ENCODE measurements at regions not wholly inside any gene's neighbourhood (a gene's known extent, or its start where the extent isn't known, plus 50 kb on each side); places are given as distances from the start of the nearest gene placed in this dataset.

DNA sequence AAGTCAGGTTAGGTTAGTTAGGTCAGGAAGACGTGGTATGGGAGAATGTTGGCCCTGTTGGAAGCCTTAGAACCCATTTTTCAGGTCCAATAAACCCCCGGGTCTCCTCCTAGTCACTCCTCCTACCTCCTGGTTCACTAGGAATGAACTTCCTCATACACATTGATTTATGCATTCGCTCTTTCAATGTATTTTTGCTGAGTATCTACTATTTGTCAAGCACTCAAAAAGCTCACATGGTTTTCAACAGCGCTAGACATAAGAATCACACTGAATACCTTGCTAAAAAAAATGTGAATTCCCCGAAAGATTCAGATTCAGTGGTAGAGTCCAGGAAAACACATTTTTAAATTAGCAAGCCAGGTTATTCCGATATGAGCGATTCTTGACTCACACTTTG lies 85.8 kb upstream of the LRRN2 start:
- Histone ChIP-seq H3K9ac (ENCODE audit: insufficient read depth, low read length) (no peak overlapping the region), H3K27ac (ENCODE audit: insufficient read depth, low read length) (no peak overlapping the region), H2AFZ (ENCODE audit: low read length) (no peak overlapping the region), H3K36me3 (ENCODE audit: control insufficient read depth, insufficient read depth, low read length) (no peaks in the 10 kb centered on the region), H3K9me3 (ENCODE audit: control insufficient read depth, insufficient read depth, low read depth, low read length) (no peaks in the 10 kb centered on the region), H4K20me1 (ENCODE audit: control insufficient read depth, extremely low read depth, insufficient read depth, low read length) (no peaks in the 10 kb centered on the region), H3K79me2 (ENCODE audit: control insufficient read depth, insufficient read depth, low read length) (no peaks in the 10 kb centered on the region), H3K4me2 (ENCODE audit: extremely low read depth, insufficient read depth, low read length) (no peak overlapping the region), H3K27me3 (ENCODE audit: control insufficient read depth, insufficient read depth, low read length) (peaks cover 23% of the 10 kb centered on the region), H3K4me1 (ENCODE audit: control insufficient read depth, extremely low read depth, insufficient read depth, low read length) (no peaks in the 10 kb centered on the region), H3K4me3 (replicated peaks in 1 of 4; ENCODE audit: control extremely low read depth in 1 of 4, insufficient read depth in 1 of 4, low read depth in 3 of 4, low read length in 4 of 4) (no peak overlapping the region)
- no peak for DNase-seq (ENCODE audit: low read depth in 2 of 2)
- TF ChIP-seq EZH2 (IDR thresholded peaks at IDR 0.05; ENCODE audit: low read length, missing control alignments) (no peak), CTCF (conservative IDR thresholded peaks at IDR 0.05 in 1 of 2, IDR thresholded peaks at IDR 0.05 in 1 of 2; ENCODE audit: low read depth in 1 of 2, low read length in 2 of 2) (no peak)

GRCh38 chr1:204773246-204773645 lies 87.7 kb upstream of the LRRN2 start:
- Histone ChIP-seq H3K27me3 (ENCODE audit: control insufficient read depth, insufficient read depth, low read length) (peaks cover 20% of the 10 kb centered on the region), H3K4me2 (ENCODE audit: extremely low read depth, insufficient read depth, low read length) (no peak overlapping the region), H3K36me3 (ENCODE audit: control insufficient read depth, insufficient read depth, low read length) (no peaks in the 10 kb centered on the region), H3K27ac (ENCODE audit: insufficient read depth, low read length) (no peak overlapping the region), H3K9me3 (ENCODE audit: control insufficient read depth, insufficient read depth, low read depth, low read length) (no peaks in the 10 kb centered on the region), H4K20me1 (ENCODE audit: control insufficient read depth, extremely low read depth, insufficient read depth, low read length) (no peaks in the 10 kb centered on the region), H3K4me1 (ENCODE audit: control insufficient read depth, extremely low read depth, insufficient read depth, low read length) (no peaks in the 10 kb centered on the region), H3K79me2 (ENCODE audit: control insufficient read depth, insufficient read depth, low read length) (no peaks in the 10 kb centered on the region), H3K4me3 (replicated peaks in 1 of 4; ENCODE audit: control extremely low read depth in 1 of 4, insufficient read depth in 1 of 4, low read depth in 3 of 4, low read length in 4 of 4) (no peak overlapping the region), H2AFZ (ENCODE audit: low read length) (no peak overlapping the region), H3K9ac (ENCODE audit: insufficient read depth, low read length) (no peak overlapping the region)
- TF ChIP-seq CTCF (conservative IDR thresholded peaks at IDR 0.05 in 1 of 2, IDR thresholded peaks at IDR 0.05 in 1 of 2; ENCODE audit: low read depth in 1 of 2, low read length in 2 of 2) (no peak), EZH2 (IDR thresholded peaks at IDR 0.05; ENCODE audit: low read length, missing control alignments) (no peak)
- no peak for DNase-seq (ENCODE audit: low read depth in 2 of 2)

GRCh38 chr1:204775546-204775945 lies 90.0 kb upstream of the LRRN2 start:
- no peak overlapping the region for H3K27ac ChIP-seq (ENCODE audit: insufficient read depth, low read length)
- no peak overlapping the region for H3K4me2 ChIP-seq (ENCODE audit: extremely low read depth, insufficient read depth, low read length)
- H3K4me3 ChIP-seq (replicated peaks in 1 of 4; ENCODE audit: control extremely low read depth in 1 of 4, insufficient read depth in 1 of 4, low read depth in 3 of 4, low read length in 4 of 4), result no peak overlapping the region
- no peak overlapping the region for H2AFZ ChIP-seq (ENCODE audit: low read length)
- no peak for DNase-seq (ENCODE audit: low read depth in 2 of 2)
- H3K9me3 ChIP-seq (ENCODE audit: control insufficient read depth, insufficient read depth, low read depth, low read length), result no peaks in the 10 kb centered on the region
- no peak for TF ChIP-seq EZH2 (IDR thresholded peaks at IDR 0.05; ENCODE audit: low read length, missing control alignments)
- TF ChIP-seq CTCF (conservative IDR thresholded peaks at IDR 0.05 in 1 of 2, IDR thresholded peaks at IDR 0.05 in 1 of 2; ENCODE audit: low read depth in 1 of 2, low read length in 2 of 2), result no peak
- no peak overlapping the region for H3K9ac ChIP-seq (ENCODE audit: insufficient read depth, low read length)
- H3K27me3 ChIP-seq (ENCODE audit: control insufficient read depth, insufficient read depth, low read length), result peaks cover 11% of the 10 kb centered on the region
- no peaks in the 10 kb centered on the region for H3K79me2 ChIP-seq (ENCODE audit: control insufficient read depth, insufficient read depth, low read length)
- H4K20me1 ChIP-seq (ENCODE audit: control insufficient read depth, extremely low read depth, insufficient read depth, low read length), result no peaks in the 10 kb centered on the region
- no peaks in the 10 kb centered on the region for H3K4me1 ChIP-seq (ENCODE audit: control insufficient read depth, extremely low read depth, insufficient read depth, low read length)
- H3K36me3 ChIP-seq (ENCODE audit: control insufficient read depth, insufficient read depth, low read length), result no peaks in the 10 kb centered on the region

All from fibroblast of lung (primary cell).